ENCODE measurements at regions not wholly inside any gene's neighbourhood (a gene's known extent, or its start where the extent isn't known, plus 50 kb on each side); places are given as distances from the start of the nearest gene placed in this dataset.
"Not testable (repeated sequence)": the region's sequence is repeated elsewhere in the genome, so short reads cannot be mapped to it uniquely, and the experiment has no call there.

GRCh38 chr3:30467596-30468238 is 138.7 kb upstream of the TGFBR2 start:
- DNase-seq, result no peak
- intact Hi-C loops (cut with DNase I), result no loop called here

- no peak for DNase-seq
- intact Hi-C loops (cut with DNase I), result no loop called here
Observed at GRCh38 chr3:30469133-30469532, 137.3 kb upstream of the TGFBR2 start.

- no peak for DNase-seq
- intact Hi-C loops (cut with DNase I), result no loop called here
Observed at GRCh38 chr3:30470496-30470895, 135.9 kb upstream of the TGFBR2 start.

GRCh38 chr3:30471066-30471465 is 135.3 kb upstream of the TGFBR2 start:
- intact Hi-C loops (cut with DNase I), result no loop called here
- DNase-seq, result no peak

GRCh38 chr3:30471796-30472489 is 134.5 kb upstream of the TGFBR2 start:
- DNase-seq, result no peak
- intact Hi-C loops (cut with DNase I), result no loop called here

GRCh38 chr3:30473374-30474051 is 132.9 kb upstream of the TGFBR2 start:
- intact Hi-C loops (cut with DNase I), result no loop called here
- DNase-seq, result no peak

- intact Hi-C loops (cut with DNase I), result no loop called here
Observed at GRCh38 chr3:30474371-30474770, 132.0 kb upstream of the TGFBR2 start.

GRCh38 chr3:30475038-30475808 is 131.2 kb upstream of the TGFBR2 start:
- no peak for DNase-seq
- intact Hi-C loops (cut with DNase I), result no loop called here

More at GRCh38 chr3:30474371-30474770, 132.0 kb upstream of the TGFBR2 start:
- DNase-seq, result no peak

- intact Hi-C loops (cut with DNase I), result no loop called here
- DNase-seq, result no peak
Observed at GRCh38 chr3:30475809-30476178, 130.6 kb upstream of the TGFBR2 start.

GRCh38 chr3:30476368-30477084 is 129.9 kb upstream of the TGFBR2 start:
- DNase-seq, result no peak
- intact Hi-C loops (cut with DNase I), result no loop called here

- DNase-seq, result no peak
- intact Hi-C loops (cut with DNase I), result no loop called here
Observed at GRCh38 chr3:30477149-30477921, 129.1 kb upstream of the TGFBR2 start.

- DNase-seq; intact Hi-C loops (cut with DNase I): not testable (repeated sequence)
Observed at GRCh38 chr3:30479737-30480136, 126.7 kb upstream of the TGFBR2 start.

GRCh38 chr3:30480156-30480555 is 126.2 kb upstream of the TGFBR2 start:
- intact Hi-C loops (cut with DNase I); DNase-seq: not testable (repeated sequence)

- intact Hi-C loops (cut with DNase I), result no loop called here
Observed at GRCh38 chr3:30480587-30480986, 125.8 kb upstream of the TGFBR2 start.

GRCh38 chr3:30481241-30481640 is 125.2 kb upstream of the TGFBR2 start:
- intact Hi-C loops (cut with DNase I), result no loop called here
- no peak for DNase-seq

More at GRCh38 chr3:30480587-30480986, 125.8 kb upstream of the TGFBR2 start:
- DNase-seq, result no peak

GRCh38 chr3:30484229-30484628 is 122.2 kb upstream of the TGFBR2 start:
- DNase-seq; intact Hi-C loops (cut with DNase I): not testable (repeated sequence)

- intact Hi-C loops (cut with DNase I), result no loop called here
- no peak for DNase-seq
Observed at GRCh38 chr3:30486368-30486767, 120.0 kb upstream of the TGFBR2 start.

GRCh38 chr3:30488070-30488756 is 118.2 kb upstream of the TGFBR2 start:
- DNase-seq, result no peak
- intact Hi-C loops (cut with DNase I), result no loop called here

Measured in head of caudate nucleus (tissue), 42 donors.